ENCODE measurements at regions not wholly inside any gene's neighbourhood (a gene's known extent, or its start where the extent isn't known, plus 50 kb on each side); places are given as distances from the start of the nearest gene placed in this dataset.

DNA sequence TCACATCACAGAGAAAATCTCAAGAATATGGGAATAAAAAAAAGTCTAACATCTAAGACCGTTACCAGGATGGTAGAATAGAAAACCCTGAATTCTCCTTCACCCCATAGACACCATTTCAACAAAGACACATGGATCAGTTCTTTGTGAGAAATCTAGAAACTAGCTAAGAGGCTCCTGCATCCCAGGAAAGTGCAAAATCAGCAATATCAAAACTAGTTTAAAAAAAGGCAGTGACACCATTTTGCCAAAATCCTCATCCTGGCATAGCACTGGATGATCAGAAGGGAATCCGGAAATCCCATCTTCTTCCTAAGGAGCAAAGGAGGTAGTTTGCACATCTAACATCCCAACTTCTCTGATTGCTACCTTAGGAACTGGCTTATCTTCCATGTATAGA is 88.9 kb upstream of the MAGEE2 start:
- no peaks in the 10 kb centered on the region for H3K27me3 ChIP-seq (replicated peaks; ENCODE audit: control insufficient read depth, insufficient read depth, low read length)
- no peaks in the 10 kb centered on the region for H3K36me3 ChIP-seq (ENCODE audit: control insufficient read depth, insufficient read depth, low read length)
- no peak for DNase-seq (ENCODE audit: extremely low read depth, insufficient read length)
- TF ChIP-seq, protein P1, sequence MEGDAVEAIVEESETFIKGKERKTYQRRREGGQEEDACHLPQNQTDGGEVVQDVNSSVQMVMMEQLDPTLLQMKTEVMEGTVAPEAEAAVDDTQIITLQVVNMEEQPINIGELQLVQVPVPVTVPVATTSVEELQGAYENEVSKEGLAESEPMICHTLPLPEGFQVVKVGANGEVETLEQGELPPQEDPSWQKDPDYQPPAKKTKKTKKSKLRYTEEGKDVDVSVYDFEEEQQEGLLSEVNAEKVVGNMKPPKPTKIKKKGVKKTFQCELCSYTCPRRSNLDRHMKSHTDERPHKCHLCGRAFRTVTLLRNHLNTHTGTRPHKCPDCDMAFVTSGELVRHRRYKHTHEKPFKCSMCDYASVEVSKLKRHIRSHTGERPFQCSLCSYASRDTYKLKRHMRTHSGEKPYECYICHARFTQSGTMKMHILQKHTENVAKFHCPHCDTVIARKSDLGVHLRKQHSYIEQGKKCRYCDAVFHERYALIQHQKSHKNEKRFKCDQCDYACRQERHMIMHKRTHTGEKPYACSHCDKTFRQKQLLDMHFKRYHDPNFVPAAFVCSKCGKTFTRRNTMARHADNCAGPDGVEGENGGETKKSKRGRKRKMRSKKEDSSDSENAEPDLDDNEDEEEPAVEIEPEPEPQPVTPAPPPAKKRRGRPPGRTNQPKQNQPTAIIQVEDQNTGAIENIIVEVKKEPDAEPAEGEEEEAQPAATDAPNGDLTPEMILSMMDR (IDR thresholded peaks at IDR 0.05; ENCODE audit: insufficient read depth, low read length, poor library complexity, severe bottlenecking), result no peak
- no peak overlapping the region for H3K4me3 ChIP-seq (replicated peaks; ENCODE audit: low read depth, low read length)

GRCh38 chrX:75883446-75883845 is 98.4 kb upstream of the MAGEE2 start:
- no peaks in the 10 kb centered on the region for H3K36me3 ChIP-seq (ENCODE audit: control insufficient read depth, insufficient read depth, low read length)
- H3K4me3 ChIP-seq (replicated peaks; ENCODE audit: low read depth, low read length), result no peak overlapping the region
- no peak for DNase-seq (ENCODE audit: extremely low read depth, insufficient read length)
- no peaks in the 10 kb centered on the region for H3K27me3 ChIP-seq (replicated peaks; ENCODE audit: control insufficient read depth, insufficient read depth, low read length)
- TF ChIP-seq, protein P1 (IDR thresholded peaks at IDR 0.05; ENCODE audit: insufficient read depth, low read length, poor library complexity, severe bottlenecking), result no peak

- Histone ChIP-seq H3K27me3 (replicated peaks; ENCODE audit: control insufficient read depth, insufficient read depth, low read length) (no peaks in the 10 kb centered on the region), H3K4me3 (replicated peaks; ENCODE audit: low read depth, low read length) (no peak overlapping the region), H3K36me3 (ENCODE audit: control insufficient read depth, insufficient read depth, low read length) (no peaks in the 10 kb centered on the region)
- TF ChIP-seq, protein P1 (IDR thresholded peaks at IDR 0.05; ENCODE audit: insufficient read depth, low read length, poor library complexity, severe bottlenecking), result no peak
- no peak for DNase-seq (ENCODE audit: extremely low read depth, insufficient read length)
Observed at GRCh38 chrX:75887833-75888232, 102.8 kb upstream of the MAGEE2 start.

DNA sequence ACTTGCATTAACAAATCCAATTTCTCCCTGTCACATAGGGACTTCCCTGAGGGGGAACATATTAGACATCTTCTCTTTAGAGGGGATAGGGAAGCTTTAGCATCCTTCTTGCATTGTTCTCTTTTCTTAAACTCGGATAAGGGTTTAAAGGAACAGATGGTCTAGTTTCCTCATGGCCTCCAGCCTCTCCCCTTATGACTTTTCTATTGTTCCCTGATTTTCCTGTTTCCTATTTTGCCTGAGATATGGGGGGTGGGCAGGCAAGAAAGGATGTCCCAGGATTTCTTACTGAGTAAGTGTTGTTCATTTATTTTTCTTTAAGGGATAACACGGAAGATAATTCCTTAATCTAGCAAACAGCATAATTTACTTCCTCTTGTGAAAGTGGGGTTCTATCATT is 107.7 kb upstream of the MAGEE2 start:
- H3K4me3 ChIP-seq (replicated peaks; ENCODE audit: low read depth, low read length), result no peak overlapping the region
- no peaks in the 10 kb centered on the region for H3K36me3 ChIP-seq (ENCODE audit: control insufficient read depth, insufficient read depth, low read length)
- TF ChIP-seq, protein P1 (IDR thresholded peaks at IDR 0.05; ENCODE audit: insufficient read depth, low read length, poor library complexity, severe bottlenecking), result no peak

GRCh38 chrX:75893281-75893680 is 108.2 kb upstream of the MAGEE2 start:
- no peaks in the 10 kb centered on the region for H3K36me3 ChIP-seq (ENCODE audit: control insufficient read depth, insufficient read depth, low read length)
- no peak overlapping the region for H3K4me3 ChIP-seq (replicated peaks; ENCODE audit: low read depth, low read length)
- TF ChIP-seq, protein P1 (IDR thresholded peaks at IDR 0.05; ENCODE audit: insufficient read depth, low read length, poor library complexity, severe bottlenecking), result no peak
- H3K27me3 ChIP-seq (replicated peaks; ENCODE audit: control insufficient read depth, insufficient read depth, low read length), result no peaks in the 10 kb centered on the region
- no peak for DNase-seq (ENCODE audit: extremely low read depth, insufficient read length)

More for the DNA sequence above, 107.7 kb upstream of the MAGEE2 start:
- DNase-seq (ENCODE audit: extremely low read depth, insufficient read length), result no peak
- H3K27me3 ChIP-seq (replicated peaks; ENCODE audit: control insufficient read depth, insufficient read depth, low read length), result no peaks in the 10 kb centered on the region

- TF ChIP-seq, protein P1 (IDR thresholded peaks at IDR 0.05; ENCODE audit: insufficient read depth, low read length, poor library complexity, severe bottlenecking), result no peak
- Histone ChIP-seq H3K36me3 (ENCODE audit: control insufficient read depth, insufficient read depth, low read length) (no peaks in the 10 kb centered on the region), H3K4me3 (replicated peaks; ENCODE audit: low read depth, low read length) (no peak overlapping the region), H3K27me3 (replicated peaks; ENCODE audit: control insufficient read depth, insufficient read depth, low read length) (no peaks in the 10 kb centered on the region)
- no peak for DNase-seq (ENCODE audit: extremely low read depth, insufficient read length)
Observed at GRCh38 chrX:75911716-75912115, 126.7 kb upstream of the MAGEE2 start.

All from GM06990 (cell line).